ENCODE measurements at regions not wholly inside any gene's neighbourhood (a gene's known extent, or its start where the extent isn't known, plus 50 kb on each side); places are given as distances from the start of the nearest gene placed in this dataset.

- TF ChIP-seq FOXA1 (IDR thresholded peaks at IDR 0.05) (no peak), LEF1 (IDR thresholded peaks at IDR 0.05; ENCODE audit: borderline replicate concordance) (no peak), ZNF384 (IDR thresholded peaks at IDR 0.05) (no peak), BHLHE40 (IDR thresholded peaks at IDR 0.05; ENCODE audit: borderline replicate concordance) (no peak), FOXM1 (IDR thresholded peaks at IDR 0.05; ENCODE audit: borderline replicate concordance) (no peak), TARDBP (IDR thresholded peaks at IDR 0.05) (no peak), ARNT (IDR thresholded peaks at IDR 0.05) (no peak), ELF4 (IDR thresholded peaks at IDR 0.05) (no peak), FOXK2 (IDR thresholded peaks at IDR 0.05) (no peak), SP1 (IDR thresholded peaks at IDR 0.05) (no peak), CTBP1 (IDR thresholded peaks at IDR 0.05; ENCODE audit: borderline replicate concordance) (no peak), SUZ12 (IDR thresholded peaks at IDR 0.05) (no peak), L3MBTL2 (conservative IDR thresholded peaks at IDR 0.05) (no peak), PKNOX1 (IDR thresholded peaks at IDR 0.05) (no peak)
These were observed 176.9 kb downstream of the ARHGAP12 start for GRCh38 chr10:31751738-31752080.
